ENCODE measurements at regions not wholly inside any gene's neighbourhood (a gene's known extent, or its start where the extent isn't known, plus 50 kb on each side); places are given as distances from the start of the nearest gene placed in this dataset.

DNA sequence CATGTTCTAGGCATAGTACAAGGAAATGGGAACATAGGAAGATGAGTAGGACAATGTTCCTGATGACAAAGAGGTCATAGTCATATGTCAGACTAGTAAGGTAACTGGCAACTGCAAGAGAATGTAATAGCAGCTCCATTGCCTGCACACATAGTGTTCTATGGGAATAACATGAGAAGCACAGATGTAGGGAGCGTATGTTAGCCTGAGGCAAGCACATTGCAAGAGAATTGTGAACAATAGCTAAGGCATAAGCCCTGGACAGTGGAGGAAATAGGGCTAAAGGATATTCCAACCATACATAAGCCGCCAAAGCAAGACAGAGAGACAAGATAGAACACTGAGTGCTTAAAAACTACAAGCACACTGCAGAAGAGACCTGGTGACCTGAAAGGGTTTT is 1017.0 kb upstream of the TENM4 start:
- DNase-seq, result no peak

DNA sequence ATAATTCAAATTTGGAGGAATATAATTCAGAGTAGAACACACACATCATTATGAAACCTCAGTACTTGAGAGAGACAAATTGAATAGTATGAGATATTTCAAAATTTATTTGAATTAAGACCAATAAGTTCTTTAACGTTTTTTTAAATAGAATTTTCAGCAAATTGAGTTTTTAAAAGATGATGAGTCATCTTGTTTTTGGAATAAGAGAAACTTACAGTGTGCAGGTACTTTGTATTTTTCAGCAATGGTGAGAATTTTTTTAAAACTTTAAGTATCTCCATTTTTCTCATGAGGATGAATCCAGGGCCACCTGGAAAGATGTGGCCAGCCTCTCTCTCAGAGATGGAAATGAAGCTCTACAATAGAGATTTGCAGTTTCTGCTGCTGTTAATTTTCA is 1015.0 kb upstream of the TENM4 start:
- DNase-seq, result no peak

- DNase-seq, result no peak
These were observed 1010.3 kb upstream of the TENM4 start for GRCh38 chr11:80451105-80451504.

GRCh38 chr11:80448709-80449108 is 1007.9 kb upstream of the TENM4 start:
- no peak for DNase-seq

DNA sequence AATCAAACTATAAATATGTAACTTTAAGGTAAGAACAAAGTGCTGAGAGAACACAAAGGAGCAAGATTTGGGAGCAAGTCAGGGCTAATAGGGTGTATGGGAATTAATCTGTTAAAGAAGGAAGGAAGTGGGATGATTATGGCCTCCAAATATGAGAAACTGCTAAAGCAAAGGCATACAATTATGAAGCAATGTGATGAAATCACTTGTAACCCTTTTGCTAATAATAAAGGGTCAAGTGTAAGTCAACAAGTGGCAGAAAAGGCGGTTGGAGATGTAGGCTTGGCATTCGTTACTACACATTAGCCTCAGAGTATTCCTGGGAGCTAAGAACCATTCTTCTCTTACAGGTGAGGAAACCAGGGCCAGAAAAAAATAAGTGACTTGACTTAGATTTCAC is 1002.3 kb upstream of the TENM4 start:
- DNase-seq, result no peak

GRCh38 chr11:80441821-80442220 is 1001.0 kb upstream of the TENM4 start:
- DNase-seq, result no peak

DNA sequence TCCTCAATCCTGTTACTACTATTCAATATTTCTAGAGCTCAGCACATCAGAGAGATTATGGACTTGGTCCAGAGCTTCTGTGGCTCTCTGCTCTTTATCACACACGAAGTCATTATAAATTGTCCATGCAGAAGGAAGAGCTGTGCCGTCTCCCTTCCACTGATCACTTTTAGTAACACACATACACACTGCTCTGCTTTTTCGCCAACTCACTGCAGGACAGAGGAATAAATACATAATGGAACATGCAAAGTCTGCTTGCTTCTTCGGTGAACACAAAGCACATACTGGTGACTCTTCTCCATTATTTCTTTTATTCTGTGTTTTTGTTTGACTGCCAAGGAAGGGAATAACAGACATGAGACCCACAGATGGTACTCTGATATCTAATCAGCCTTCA is 1000.0 kb upstream of the TENM4 start:
- no peak for DNase-seq

DNA sequence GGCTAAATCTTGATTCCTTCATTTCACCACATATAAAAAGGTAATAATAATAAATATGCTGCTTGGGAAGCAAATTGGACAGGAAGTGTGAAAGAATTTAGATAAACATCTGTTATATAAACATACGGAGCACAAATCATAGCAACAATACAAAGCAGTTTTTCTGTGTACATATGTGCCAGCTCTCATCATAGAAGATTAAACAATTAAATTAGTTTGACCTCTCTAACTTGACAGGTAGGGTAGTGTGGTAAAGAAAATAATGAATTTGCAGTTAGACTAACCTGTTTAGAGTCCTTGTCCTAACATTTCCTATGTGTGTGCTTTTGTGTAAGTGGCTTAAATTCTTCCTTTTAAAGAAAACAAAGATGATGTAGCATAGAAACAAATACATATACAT is 995.7 kb upstream of the TENM4 start:
- DNase-seq, result no peak

GRCh38 chr11:80435345-80435744 is 994.5 kb upstream of the TENM4 start:
- no peak for DNase-seq

DNA sequence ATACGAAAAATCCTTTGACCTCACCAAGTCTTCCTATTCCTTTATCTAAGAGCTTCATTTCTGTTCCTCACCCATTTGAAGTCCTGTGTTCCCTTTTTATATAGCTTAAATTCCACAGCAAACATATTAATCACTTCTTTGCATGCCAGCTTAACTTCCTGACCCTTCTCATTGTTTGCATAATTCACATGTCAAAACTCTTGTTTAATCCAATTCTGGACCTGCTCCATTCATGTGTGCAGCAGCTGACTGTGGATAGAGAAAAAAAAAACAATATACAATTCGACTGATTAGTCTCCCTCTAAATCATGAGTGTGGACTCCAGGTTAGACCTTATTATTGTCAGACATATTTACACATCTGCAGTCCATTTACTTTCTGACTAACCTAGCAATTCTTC is 991.2 kb upstream of the TENM4 start:
- no peak for DNase-seq

DNA sequence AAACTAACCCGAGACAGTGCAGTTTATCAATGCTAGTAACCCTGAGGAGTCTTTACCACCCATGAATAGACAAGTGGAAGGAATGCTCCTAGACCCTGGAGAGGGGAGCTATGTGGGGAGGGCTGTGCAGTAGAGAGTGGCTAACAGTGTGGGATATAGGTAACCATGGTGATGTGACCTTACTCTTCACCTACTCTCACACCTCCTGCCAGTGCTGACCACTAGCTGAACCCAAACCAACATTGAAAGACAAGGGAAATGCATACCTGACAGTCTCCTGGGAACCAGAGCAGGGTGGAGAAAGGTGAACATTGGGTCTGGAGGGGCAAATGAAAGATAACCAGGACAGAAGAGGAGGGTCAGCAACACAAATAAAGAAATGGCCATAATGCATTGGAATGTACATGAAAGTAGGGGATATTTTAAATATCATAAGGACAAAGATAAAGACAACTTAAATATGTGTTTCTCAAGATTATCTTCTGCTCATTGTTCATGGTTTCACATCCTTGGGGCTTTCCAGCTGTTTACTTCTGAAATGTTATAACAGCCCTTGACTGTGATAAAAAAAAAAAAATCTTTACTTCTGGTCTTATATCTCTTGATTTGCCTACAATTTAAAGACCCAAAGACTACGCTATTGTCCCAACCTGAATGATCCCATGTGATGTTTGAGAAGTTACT is 983.3 kb upstream of the TENM4 start:
- DNase-seq, result no peak

GRCh38 chr11:80420374-80420773 is 979.5 kb upstream of the TENM4 start:
- no peak for DNase-seq

GRCh38 chr11:80417681-80418080 is 976.9 kb upstream of the TENM4 start:
- no peak for DNase-seq

GRCh38 chr11:80415580-80415979 is 974.8 kb upstream of the TENM4 start:
- DNase-seq, result no peak

DNA sequence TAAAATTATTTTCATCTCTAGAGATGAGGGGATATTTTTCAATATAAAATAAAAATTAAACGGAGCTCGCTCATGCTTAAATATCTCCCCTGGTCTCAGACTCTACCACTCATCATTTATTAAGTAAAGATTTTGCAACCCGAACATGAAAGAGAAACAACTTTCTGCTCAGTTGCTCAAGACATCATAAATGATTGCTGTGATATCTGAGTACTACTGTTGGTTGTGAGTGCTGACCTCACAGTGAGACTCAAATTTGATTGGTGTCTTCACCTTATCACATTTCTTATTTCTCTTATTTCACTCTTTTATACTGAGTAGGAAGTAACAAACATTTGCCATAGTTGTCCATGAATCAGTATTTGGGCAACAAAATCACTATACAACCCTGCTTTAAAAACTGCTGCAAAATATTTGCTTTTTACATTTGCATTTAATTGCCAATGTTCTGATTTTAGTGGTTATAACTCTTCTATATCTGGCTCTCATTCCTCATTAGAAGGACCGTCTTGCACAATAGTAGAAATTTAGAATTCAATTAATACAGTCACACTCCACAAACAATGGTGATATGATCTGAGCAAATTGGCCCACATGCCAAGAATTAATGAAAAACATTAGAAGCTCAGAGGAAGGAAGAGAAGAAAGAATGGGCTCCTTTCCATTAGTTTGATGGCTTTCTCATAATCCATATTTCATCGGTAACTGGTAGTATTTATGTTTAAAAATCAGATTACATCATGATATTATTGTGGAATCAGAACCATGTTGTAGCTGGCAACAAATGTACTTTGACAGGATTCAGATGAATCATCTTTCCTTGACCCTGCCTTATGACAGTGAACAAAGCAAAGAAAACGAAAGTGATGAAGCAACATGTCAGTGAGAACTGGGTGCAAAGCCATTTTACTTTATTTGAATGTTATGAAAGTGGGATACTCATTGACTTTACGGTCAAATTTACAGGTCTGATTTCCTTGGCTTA is 973.6 kb upstream of the TENM4 start:
- no peak for DNase-seq

- DNase-seq, result no peak
These were observed 971.8 kb upstream of the TENM4 start for GRCh38 chr11:80412604-80413003.

- no peak for DNase-seq
These were observed 952.4 kb upstream of the TENM4 start for GRCh38 chr11:80393210-80393609.

DNA sequence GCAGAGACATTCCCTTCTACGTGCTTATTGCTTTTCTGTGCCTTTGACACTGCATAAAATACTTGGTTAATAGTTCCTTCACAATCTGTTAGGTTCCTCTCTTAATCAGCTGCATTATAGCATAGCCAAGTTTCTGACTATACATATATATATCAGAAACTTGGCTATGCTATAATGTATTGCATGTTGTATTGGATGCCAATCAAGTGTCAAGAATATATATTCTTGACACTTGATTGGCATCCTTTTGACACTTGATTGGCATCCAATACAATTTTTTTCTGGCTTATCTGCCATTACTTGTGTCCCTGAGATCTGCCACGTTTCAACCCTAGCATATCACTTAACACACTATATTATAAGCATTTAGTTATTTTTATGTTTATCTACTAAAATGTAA is 949.7 kb upstream of the TENM4 start:
- no peak for DNase-seq

DNA sequence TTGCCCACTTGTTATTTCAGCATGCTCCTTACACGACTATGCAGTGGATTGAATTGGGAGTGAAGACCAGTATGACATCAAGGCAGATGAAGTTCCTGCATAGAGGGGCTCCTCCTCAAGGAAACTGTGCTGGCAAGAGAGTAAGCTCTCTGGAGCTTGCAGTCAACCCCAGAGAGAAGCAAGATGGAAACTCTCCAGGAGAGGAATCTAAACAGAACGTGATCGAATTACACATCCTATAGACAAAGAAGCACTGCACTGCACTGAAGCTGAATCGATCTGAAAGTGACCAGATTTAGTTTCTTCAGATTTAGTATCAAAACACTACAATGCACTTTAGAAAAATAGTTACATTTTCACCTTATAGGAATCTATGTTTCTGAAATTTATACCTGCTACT is 947.7 kb upstream of the TENM4 start:
- DNase-seq, result no peak

GRCh38 chr11:80388130-80388529 is 947.3 kb upstream of the TENM4 start:
- DNase-seq, result no peak

DNA sequence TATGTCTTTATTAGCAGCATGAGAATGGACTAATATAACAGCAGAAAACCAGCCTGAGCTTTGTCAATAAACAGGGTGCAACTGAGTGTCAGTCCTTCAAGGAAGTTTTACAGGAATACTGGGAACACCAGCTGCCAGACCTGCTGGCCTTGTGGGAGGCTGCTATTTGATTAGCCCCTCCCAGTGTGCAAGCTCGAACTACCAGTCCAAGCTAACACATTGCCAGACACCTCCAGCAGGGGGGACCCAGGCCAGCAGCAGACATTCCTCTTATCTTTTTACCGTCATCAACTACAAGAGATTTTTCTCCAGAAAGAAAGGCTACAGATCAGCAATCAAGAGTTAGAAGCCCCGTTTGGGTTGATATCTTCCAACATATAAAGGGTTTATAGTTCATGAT is 942.8 kb upstream of the TENM4 start:
- no peak for DNase-seq

GRCh38 chr11:80379620-80380278 is 938.9 kb upstream of the TENM4 start:
- no peak for DNase-seq

- DNase-seq, result no peak
These were observed 931.1 kb upstream of the TENM4 start for GRCh38 chr11:80371931-80372330.

GRCh38 chr11:80365980-80366379 is 925.1 kb upstream of the TENM4 start:
- no peak for DNase-seq

Measured in stimulated activated CD4-positive, alpha-beta T cell treated with anti-CD3 and anti-CD28 coated beads, Interleukin-4, amount 100 ng/mL, for 24 hours (primary cell).